ENCODE measurements at regions not wholly inside any gene's neighbourhood (a gene's known extent, or its start where the extent isn't known, plus 50 kb on each side); places are given as distances from the start of the nearest gene placed in this dataset.
"Not testable (repeated sequence)": the region's sequence is repeated elsewhere in the genome, so short reads cannot be mapped to it uniquely, and the experiment has no call there.

GRCh38 chr6:80436663-80437062, 330.2 kb downstream of the BCKDHB start:
- FAIRE-seq (no peak), DNase-seq (ENCODE audit: low spot score) (no peak)

- FAIRE-seq (no peak), DNase-seq (ENCODE audit: low spot score) (no peak)
Measured at GRCh38 chr6:80435457-80435856, 329.0 kb downstream of the BCKDHB start.

DNA sequence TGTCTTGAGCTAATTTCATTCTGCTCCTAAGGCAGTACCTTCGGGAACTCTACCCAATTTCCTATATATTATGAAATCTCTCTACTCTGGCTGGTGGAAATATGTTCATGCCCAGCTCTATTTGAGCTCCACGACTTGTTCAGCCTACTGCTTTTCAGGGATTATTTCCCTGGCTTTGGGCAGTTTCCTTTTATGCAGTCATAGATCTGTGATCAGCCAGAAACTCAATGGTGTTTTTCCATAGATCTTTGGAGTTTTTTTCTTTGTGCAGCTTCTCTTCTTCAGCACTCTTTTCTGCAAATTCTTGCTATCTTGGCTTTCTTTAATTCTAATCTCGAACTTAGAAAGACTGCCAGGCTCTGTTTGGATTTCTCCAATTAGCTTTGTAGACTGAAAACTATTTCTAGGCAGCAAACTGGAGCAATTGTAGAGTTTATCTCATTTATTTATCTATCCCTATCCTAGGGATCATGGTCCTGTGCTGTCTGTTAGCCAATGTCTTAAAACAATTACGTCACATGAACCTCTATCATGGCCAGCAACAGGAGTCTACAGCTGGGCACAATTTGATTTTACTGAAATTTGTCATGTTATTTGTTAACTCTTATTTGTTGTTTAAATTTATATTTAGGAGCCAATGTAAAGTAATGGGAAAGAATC, 328.4 kb downstream of the BCKDHB start:
- no peak for FAIRE-seq

DNA sequence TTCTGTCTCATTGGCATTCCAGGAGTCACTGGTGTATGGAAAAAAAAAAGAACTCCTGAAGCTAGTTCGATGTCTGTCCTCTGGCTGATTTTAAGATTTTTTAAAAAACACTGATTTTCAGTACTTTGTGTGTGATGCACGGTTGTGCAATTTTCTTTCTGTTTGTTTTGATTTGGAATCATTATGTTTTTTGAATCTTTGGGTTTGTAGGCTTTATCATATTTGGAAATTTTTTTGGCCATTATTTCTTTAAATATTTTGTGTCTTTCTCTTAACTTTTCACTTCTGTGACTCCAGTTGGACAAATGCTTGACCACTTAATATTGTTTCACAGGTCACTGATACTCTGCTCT, 327.2 kb downstream of the BCKDHB start:
- no peak for FAIRE-seq

More for the DNA sequence above, 328.4 kb downstream of the BCKDHB start:
- DNase-seq (ENCODE audit: low spot score), result no peak

GRCh38 chr6:80433010-80433672, 326.7 kb downstream of the BCKDHB start:
- DNase-seq (ENCODE audit: low spot score) (no peak), FAIRE-seq (no peak)

More for the DNA sequence above, 327.2 kb downstream of the BCKDHB start:
- no peak for DNase-seq (ENCODE audit: low spot score)

DNA sequence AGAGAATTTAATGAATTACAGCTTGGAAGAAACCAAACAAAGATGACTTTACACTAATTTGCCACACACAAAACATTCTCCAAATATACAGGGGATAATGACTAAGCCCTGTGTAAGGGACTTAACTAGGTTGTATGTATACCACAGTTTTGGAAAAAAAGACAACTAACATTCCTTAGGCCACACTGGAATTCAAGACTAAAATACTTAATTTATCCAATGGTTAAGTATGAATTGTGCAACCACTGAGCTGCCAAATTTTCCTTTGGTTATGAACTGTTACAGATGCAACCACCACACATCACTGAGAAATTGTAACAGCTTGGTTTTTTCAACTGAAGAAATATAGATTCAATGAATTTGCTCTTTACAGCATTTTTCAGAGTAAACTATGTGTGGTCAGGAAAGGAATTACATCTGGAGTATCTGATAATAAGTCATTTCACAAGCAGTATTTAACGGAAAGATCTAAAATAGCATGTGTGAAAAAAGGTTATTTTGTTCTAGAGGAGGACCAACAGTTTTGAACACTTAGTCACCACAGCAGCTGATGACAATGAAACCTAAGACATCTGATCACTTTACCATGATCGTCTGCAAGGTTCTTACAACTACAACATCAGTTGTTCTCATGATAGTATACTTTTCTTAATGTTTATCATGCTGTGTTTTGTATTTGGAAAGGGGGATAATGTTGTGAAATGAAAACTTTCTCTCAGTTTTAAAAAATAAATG, 318.8 kb downstream of the BCKDHB start:
- FAIRE-seq, result no peak
- DNase-seq (ENCODE audit: low spot score), result peak; percentile 49

- no peak for DNase-seq (ENCODE audit: low spot score)
- FAIRE-seq, result no peak
Measured at GRCh38 chr6:80411486-80411885, 305.0 kb downstream of the BCKDHB start.

DNA sequence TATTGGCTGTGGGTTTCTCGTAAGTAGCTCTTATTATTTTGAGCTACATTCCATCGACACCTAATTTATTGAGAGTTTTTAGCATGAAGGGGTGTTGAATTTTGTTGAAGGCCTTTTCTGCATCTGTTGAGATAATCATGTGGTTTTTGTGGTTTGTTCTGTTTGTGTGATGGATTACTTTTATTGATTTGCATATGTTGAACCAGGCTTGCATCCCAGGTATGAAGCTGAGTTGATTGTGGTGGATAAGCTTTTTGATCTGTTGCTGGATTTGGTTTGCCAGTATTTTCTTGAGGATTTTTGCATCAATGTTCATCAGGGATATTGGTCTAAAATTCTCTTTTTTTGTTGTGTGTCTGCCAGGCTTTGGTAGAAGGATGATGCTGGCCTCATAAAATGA, 301.5 kb downstream of the BCKDHB start:
- FAIRE-seq; DNase-seq (ENCODE audit: low spot score): not testable (repeated sequence)

DNA sequence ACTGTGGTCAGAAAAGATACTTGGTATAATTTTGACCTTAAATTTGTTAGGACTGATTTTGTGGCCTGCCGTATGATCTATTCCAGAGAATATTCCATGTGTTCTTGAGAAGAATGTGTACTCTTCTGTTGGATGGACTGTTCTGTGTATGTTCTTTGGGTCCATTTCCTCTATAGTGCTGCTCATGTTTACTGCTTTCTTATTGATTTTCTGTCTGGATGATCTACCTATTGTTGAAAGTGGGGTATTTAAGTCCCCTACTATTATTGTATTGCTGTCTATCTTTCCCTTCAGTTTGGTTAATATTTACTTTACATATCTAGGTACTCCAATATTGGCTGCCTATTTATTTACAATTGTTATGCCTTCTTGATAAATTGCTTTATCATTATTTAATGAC, 298.4 kb downstream of the BCKDHB start:
- FAIRE-seq (no peak), DNase-seq (ENCODE audit: low spot score) (no peak)

DNA sequence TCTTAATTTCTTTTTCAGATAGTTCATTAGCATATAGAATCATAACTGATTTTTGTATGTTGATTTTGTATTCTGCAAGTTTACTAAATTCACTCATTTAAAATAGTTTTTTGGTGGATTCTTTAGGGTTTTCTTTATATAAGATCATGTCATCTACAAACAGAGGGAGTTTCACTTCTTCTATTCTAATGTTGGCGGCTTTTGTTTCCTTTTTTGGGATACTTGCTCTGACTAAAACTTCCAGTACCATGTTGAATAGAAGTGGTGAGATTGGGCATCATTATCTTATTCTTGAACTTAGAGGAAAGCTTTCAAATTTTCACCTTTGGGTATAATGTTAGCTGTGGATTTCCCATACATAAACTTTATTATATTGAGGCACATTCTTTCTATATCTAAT, 296.9 kb downstream of the BCKDHB start:
- FAIRE-seq, result no peak
- DNase-seq (ENCODE audit: low spot score), result no peak

DNA sequence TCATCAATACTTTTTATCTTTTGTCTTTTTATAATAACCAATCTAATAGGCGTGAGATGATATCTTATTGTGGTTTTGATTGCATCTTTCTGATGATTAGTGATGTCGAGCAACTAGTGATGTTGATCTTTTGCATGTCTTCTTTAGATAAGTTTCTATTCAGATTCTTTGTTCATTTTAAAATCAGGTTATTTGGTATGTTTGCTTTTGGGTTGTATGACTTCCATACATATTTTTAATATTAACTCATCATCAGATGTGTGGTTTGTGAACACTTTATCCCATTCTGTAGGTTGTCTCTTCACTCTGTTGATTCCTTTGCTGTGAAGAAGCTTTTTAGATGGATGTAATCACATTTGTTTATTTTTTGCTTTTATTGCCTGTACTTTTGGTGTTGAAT, 295.8 kb downstream of the BCKDHB start:
- FAIRE-seq, result no peak

More for the DNA sequence above, 295.8 kb downstream of the BCKDHB start:
- no peak for DNase-seq (ENCODE audit: low spot score)

Measured in RCC 7860 (cell line).